BLaER1 (cell line): ENCODE measurements at regions not wholly inside any gene's neighbourhood (a gene's known extent, or its start where the extent isn't known, plus 50 kb on each side); places are given as distances from the start of the nearest gene placed in this dataset.

ENCODE experiments used
- H3K27ac ChIP-seq: shearing (Covaris generic); formaldehyde crosslinking; 2 replicates; pipeline ENCODE4 v1.8.1; 2022
- H3K27me3 ChIP-seq: shearing (Covaris generic); formaldehyde crosslinking; 2 replicates; pipeline ENCODE4 v1.8.1; 2022
- H3K36me3 ChIP-seq: shearing (Covaris generic); formaldehyde crosslinking; 2 replicates; pipeline ENCODE4 v1.8.1; 2022
- H3K4me1 ChIP-seq: shearing (Covaris generic); formaldehyde crosslinking; 2 replicates; pipeline ENCODE4 v1.8.1; 2022
- H3K4me2 ChIP-seq: shearing (Covaris generic); formaldehyde crosslinking; 2 replicates; pipeline ENCODE4 v1.8.1; 2022
- H3K4me3 ChIP-seq: shearing (Covaris generic); formaldehyde crosslinking; 2 replicates; pipeline ENCODE4 v1.8.1; 2022
- H3K9ac ChIP-seq: shearing (Covaris generic); formaldehyde crosslinking; 2 replicates; pipeline ENCODE4 v1.8.1; 2022
- H3K9me3 ChIP-seq: shearing (Covaris generic); formaldehyde crosslinking; 2 replicates; pipeline ENCODE4 v1.8.1; 2022
- H4K20me1 ChIP-seq: shearing (Covaris generic); formaldehyde crosslinking; 2 replicates; pipeline ENCODE4 v1.8.1; 2022
- Cebpa-rat ChIP-seq: shearing (Covaris generic); IDR thresholded peaks from 2 replicates; pipeline ENCODE4 v1.8.1; 2022

DNA sequence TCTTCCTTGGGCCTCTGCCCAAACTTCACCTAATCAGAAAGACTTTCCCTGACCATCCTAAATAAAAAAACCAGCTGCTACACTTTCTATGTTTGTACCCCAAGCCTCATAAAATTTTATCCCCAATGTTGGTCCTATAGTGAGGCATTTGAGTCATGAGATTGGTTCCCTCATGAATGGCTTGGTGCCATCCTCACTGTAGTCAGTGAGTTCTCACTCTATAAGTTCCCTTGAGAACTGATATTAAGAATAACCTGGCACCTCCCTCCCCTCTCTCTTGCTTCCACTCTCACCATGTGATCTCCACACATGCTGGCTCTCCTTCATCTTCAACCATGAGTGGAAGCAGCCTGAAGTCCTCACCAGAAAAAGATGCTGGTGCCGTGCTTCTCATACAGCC lies 316.9 kb upstream of the PRDM1 start:
- Histone ChIP-seq H3K27ac (no peak overlapping the region), H3K4me1 (no peaks in the 10 kb centered on the region), H3K27me3 (no peaks in the 10 kb centered on the region), H3K36me3 (no peaks in the 10 kb centered on the region), H3K9me3 (no peaks in the 10 kb centered on the region), H3K4me2 (no peak overlapping the region), H3K4me3 (no peak overlapping the region), H3K9ac (no peak overlapping the region), H4K20me1 (no peaks in the 10 kb centered on the region)
- no peak for TF ChIP-seq Cebpa-rat

DNA sequence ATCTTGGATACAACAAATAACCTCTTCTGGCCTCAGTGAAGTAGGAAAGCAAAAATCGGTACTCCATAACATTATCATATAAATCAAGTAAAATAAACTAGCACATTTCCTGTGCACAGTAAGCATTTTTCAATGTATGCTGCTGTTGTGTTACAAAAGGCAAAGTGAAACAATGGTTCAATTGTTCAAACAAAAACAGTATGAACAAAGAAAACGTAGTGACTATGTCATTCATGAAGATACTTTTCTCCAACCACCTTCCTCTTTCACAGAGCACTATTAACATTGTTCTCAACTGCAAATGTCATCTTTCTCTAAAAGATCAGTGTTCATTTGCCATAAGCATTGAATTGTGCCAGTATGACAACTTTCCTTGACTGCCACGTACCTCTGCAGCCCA lies 318.6 kb upstream of the PRDM1 start:
- Histone ChIP-seq H3K36me3 (no peaks in the 10 kb centered on the region), H3K4me2 (no peak overlapping the region), H4K20me1 (no peaks in the 10 kb centered on the region), H3K4me1 (no peaks in the 10 kb centered on the region), H3K27ac (no peak overlapping the region), H3K27me3 (no peaks in the 10 kb centered on the region), H3K9ac (no peak overlapping the region), H3K4me3 (no peak overlapping the region), H3K9me3 (no peaks in the 10 kb centered on the region)
- no peak for TF ChIP-seq Cebpa-rat

- no peak overlapping the region for H3K4me2 ChIP-seq
- H3K9me3 ChIP-seq = no peaks in the 10 kb centered on the region
- H4K20me1 ChIP-seq = no peaks in the 10 kb centered on the region
- H3K27ac ChIP-seq = no peak overlapping the region
- H3K9ac ChIP-seq = no peak overlapping the region
- no peak for TF ChIP-seq Cebpa-rat
- H3K4me3 ChIP-seq = no peak overlapping the region
- H3K27me3 ChIP-seq = no peaks in the 10 kb centered on the region
- H3K4me1 ChIP-seq = no peaks in the 10 kb centered on the region
- no peaks in the 10 kb centered on the region for H3K36me3 ChIP-seq
Measured at GRCh38 chr6:105765239-105765638, 320.9 kb upstream of the PRDM1 start.

DNA sequence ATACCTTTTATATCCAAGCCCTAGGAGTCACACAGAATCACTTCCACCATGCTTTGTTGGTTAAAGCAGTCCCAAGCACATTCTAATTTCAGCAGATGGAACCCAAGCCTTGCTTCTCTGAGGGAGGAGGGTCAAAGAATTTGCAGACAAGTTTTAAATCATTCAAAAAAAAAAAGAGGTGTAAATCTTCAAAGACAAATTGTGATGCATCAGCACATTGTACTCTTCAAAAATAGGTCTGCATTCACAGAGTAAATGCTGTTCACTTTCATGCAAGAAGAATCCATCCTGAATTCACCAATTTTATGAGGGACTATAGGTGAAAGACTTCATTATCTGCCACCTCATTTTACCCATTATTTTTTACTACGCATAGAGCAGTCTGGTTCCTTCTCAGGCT lies 321.8 kb upstream of the PRDM1 start:
- TF ChIP-seq Cebpa-rat = no peak
- H3K9me3 ChIP-seq = no peaks in the 10 kb centered on the region
- no peaks in the 10 kb centered on the region for H3K27me3 ChIP-seq
- H3K27ac ChIP-seq = no peak overlapping the region
- no peaks in the 10 kb centered on the region for H4K20me1 ChIP-seq
- no peaks in the 10 kb centered on the region for H3K4me1 ChIP-seq
- H3K4me3 ChIP-seq = no peak overlapping the region
- no peak overlapping the region for H3K4me2 ChIP-seq
- H3K36me3 ChIP-seq = no peaks in the 10 kb centered on the region
- no peak overlapping the region for H3K9ac ChIP-seq

DNA sequence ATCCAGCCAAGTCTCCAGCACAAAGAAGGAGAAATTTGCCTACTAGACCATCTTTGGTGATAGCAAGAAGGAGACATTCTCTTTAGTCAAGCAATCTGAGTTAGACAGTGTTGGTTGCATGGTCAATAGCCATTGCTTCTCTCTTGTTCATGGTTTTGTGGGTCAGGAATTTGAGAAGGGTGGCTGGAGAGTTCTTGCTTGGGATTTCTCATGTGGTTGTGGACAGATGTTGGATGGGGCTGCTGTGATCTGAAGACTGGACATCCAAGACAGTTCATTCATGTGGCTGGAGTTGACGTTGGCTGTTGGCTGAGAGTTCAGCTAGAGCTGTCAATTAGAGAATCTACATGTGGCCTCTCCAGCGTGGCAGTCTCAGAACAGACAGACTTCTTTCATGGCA lies 322.3 kb upstream of the PRDM1 start:
- H3K36me3 ChIP-seq = no peaks in the 10 kb centered on the region
- H3K27ac ChIP-seq = no peak overlapping the region
- no peak overlapping the region for H3K4me2 ChIP-seq
- H3K9me3 ChIP-seq = no peaks in the 10 kb centered on the region
- H3K9ac ChIP-seq = no peak overlapping the region
- TF ChIP-seq Cebpa-rat = no peak
- no peaks in the 10 kb centered on the region for H4K20me1 ChIP-seq
- H3K4me3 ChIP-seq = no peak overlapping the region
- H3K4me1 ChIP-seq = no peaks in the 10 kb centered on the region
- no peaks in the 10 kb centered on the region for H3K27me3 ChIP-seq

GRCh38 chr6:105760746-105761145 lies 325.4 kb upstream of the PRDM1 start:
- no peaks in the 10 kb centered on the region for H4K20me1 ChIP-seq
- no peaks in the 10 kb centered on the region for H3K27me3 ChIP-seq
- TF ChIP-seq Cebpa-rat = no peak
- H3K36me3 ChIP-seq = no peaks in the 10 kb centered on the region
- no peak overlapping the region for H3K4me2 ChIP-seq
- no peaks in the 10 kb centered on the region for H3K9me3 ChIP-seq
- no peak overlapping the region for H3K4me3 ChIP-seq
- H3K4me1 ChIP-seq = peaks cover 10% of the 10 kb centered on the region
- H3K9ac ChIP-seq = no peak overlapping the region
- H3K27ac ChIP-seq = no peak overlapping the region

DNA sequence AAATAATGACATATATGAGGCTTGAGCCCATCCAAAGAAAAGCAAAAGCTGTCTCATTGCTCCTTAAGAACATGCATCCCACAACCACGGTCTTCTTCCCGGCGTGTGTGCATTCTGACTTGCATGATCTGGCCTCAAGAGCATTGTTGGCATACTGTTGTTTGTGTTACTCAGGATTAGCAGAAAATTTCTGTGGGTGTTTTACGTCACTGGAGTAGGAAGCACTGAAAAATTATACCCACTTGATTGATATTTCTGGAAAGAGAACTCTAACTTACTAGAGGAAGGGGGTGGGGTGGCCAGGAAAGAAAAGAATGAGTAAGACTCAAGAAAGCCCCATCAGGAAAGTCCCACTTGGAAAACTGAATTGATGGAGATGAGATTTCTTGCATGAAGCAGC lies 326.2 kb upstream of the PRDM1 start:
- no peaks in the 10 kb centered on the region for H3K36me3 ChIP-seq
- no peaks in the 10 kb centered on the region for H4K20me1 ChIP-seq
- H3K27ac ChIP-seq = no peak overlapping the region
- no peaks in the 10 kb centered on the region for H3K27me3 ChIP-seq
- no peak overlapping the region for H3K4me2 ChIP-seq
- no peak for TF ChIP-seq Cebpa-rat
- H3K4me1 ChIP-seq = peaks cover 10% of the 10 kb centered on the region
- no peak overlapping the region for H3K4me3 ChIP-seq
- no peaks in the 10 kb centered on the region for H3K9me3 ChIP-seq
- H3K9ac ChIP-seq = no peak overlapping the region

GRCh38 chr6:105759015-105759414 lies 327.1 kb upstream of the PRDM1 start:
- H3K27me3 ChIP-seq = no peaks in the 10 kb centered on the region
- H3K4me3 ChIP-seq = no peak overlapping the region
- H4K20me1 ChIP-seq = no peaks in the 10 kb centered on the region
- no peak for TF ChIP-seq Cebpa-rat
- no peak overlapping the region for H3K27ac ChIP-seq
- H3K36me3 ChIP-seq = no peaks in the 10 kb centered on the region
- no peak overlapping the region for H3K4me2 ChIP-seq
- peaks cover 10% of the 10 kb centered on the region for H3K4me1 ChIP-seq
- H3K9ac ChIP-seq = no peak overlapping the region
- H3K9me3 ChIP-seq = no peaks in the 10 kb centered on the region

- no peak overlapping the region for H3K4me3 ChIP-seq
- H3K27me3 ChIP-seq = no peaks in the 10 kb centered on the region
- H4K20me1 ChIP-seq = no peaks in the 10 kb centered on the region
- no peak overlapping the region for H3K9ac ChIP-seq
- TF ChIP-seq Cebpa-rat = no peak
- no peaks in the 10 kb centered on the region for H3K9me3 ChIP-seq
- H3K27ac ChIP-seq = no peak overlapping the region
- peak overlapping the region; percentile 46 for H3K4me2 ChIP-seq
- peaks cover 10% of the 10 kb centered on the region for H3K4me1 ChIP-seq
- no peaks in the 10 kb centered on the region for H3K36me3 ChIP-seq
Measured at GRCh38 chr6:105757512-105758200, 328.5 kb upstream of the PRDM1 start.

DNA sequence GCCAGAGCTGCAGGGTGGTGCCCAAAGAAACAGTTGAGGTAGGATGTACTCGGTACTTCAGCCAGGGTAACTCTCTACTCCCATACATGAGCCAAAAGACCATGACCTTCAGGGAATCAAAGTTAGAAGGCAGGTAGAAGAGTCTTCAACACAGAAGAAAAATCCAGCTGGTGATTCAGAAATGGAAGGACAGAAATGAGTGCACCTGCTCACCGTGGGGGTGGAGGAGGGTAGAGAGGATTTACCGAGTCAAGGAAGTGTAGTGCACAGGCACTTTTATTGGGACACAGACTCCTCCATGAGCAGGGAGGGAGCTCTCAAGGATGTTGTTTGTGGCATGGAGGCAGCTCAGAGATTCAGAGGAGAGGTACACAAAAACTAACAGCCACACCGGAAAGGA lies 330.3 kb upstream of the PRDM1 start:
- Histone ChIP-seq H3K36me3 (no peaks in the 10 kb centered on the region), H3K27me3 (no peaks in the 10 kb centered on the region), H3K4me3 (no peak overlapping the region), H4K20me1 (no peaks in the 10 kb centered on the region), H3K9ac (no peak overlapping the region), H3K27ac (no peak overlapping the region), H3K4me2 (no peak overlapping the region), H3K4me1 (peaks cover 10% of the 10 kb centered on the region), H3K9me3 (peaks cover 3% of the 10 kb centered on the region; the same call in 1 of the 2 replicates)
- TF ChIP-seq Cebpa-rat = no peak

DNA sequence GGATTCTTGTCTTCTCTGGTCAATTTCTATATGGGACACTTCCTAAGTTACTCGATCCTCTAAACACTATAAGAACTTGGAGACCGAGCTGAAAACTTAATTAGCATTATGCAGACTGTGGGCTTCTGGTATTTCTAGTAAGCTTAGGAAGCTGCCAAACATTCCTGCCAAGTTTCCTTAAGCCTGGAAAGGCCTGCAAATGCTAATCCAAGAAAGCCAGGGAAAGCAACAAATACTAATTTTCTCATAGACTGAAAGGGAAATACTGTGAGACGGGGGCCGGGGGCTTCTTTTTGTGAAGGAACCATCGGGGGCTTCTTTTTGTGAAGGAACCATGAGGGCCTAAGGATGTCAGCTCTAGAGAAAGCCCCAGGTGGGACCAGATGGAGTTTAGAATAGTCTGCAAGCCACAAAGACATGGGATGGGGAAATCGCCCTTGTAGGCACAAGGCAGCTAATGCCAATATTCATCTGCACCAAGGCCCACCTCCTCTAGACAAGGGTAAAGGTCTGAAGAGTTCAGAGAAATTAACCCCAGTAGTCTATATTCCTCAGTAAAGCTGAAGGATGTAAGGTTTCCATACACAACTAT lies 332.4 kb upstream of the PRDM1 start:
- TF ChIP-seq Cebpa-rat = no peak
- Histone ChIP-seq H3K36me3 (no peaks in the 10 kb centered on the region), H3K27ac (no peak overlapping the region), H4K20me1 (no peaks in the 10 kb centered on the region), H3K4me2 (no peak overlapping the region), H3K4me1 (peaks cover 13% of the 10 kb centered on the region), H3K4me3 (no peak overlapping the region), H3K27me3 (no peaks in the 10 kb centered on the region), H3K9me3 (peaks cover 3% of the 10 kb centered on the region; the same call in 1 of the 2 replicates), H3K9ac (no peak overlapping the region)
